GM23248 (cell line): ENCODE measurements at regions not wholly inside any gene's neighbourhood (a gene's known extent, or its start where the extent isn't known, plus 50 kb on each side); places are given as distances from the start of the nearest gene placed in this dataset.

Source experiments
- EZH2 ChIP-seq: fragments of 200-600 bp; sonication (generic); IDR thresholded peaks from 2 replicates; pipeline ENCODE4 v1.6.1; 2018; ENCODE audit warnings: antibody characterized with exemption, mild to moderate bottlenecking; ENCODE audit not compliant: insufficient read depth, poor library complexity, severe bottlenecking
- EZH2phosphoT487 ChIP-seq: fragments of 200-600 bp; sonication (generic); IDR thresholded peaks from 2 replicates; pipeline ENCODE4 v1.6.1; 2018; ENCODE audit warnings: antibody characterized with exemption, moderate library complexity, mild to moderate bottlenecking, low read depth; ENCODE audit not compliant: insufficient read depth

- TF ChIP-seq EZH2 (no peak), EZH2phosphoT487 (no peak)
Observed at GRCh38 chr6:6978731-6979130, 129.0 kb upstream of the RREB1 start.
